Breast epithelium (tissue), 3 donors: ENCODE measurements at regions not wholly inside any gene's neighbourhood (a gene's known extent, or its start where the extent isn't known, plus 50 kb on each side); places are given as distances from the start of the nearest gene placed in this dataset.

Source experiments
- POLR2A ChIP-seq: fragments of 450-650 bp; IDR thresholded peaks from one replicate; pipeline ENCODE4 v1.6.1; 2016; ENCODE audit warnings: antibody characterized with exemption, mild to moderate bottlenecking, moderate library complexity
- POLR2AphosphoS5 ChIP-seq, 3 donors: sonication (generic); formaldehyde crosslinking; IDR thresholded peaks; one replicate each; pipeline ENCODE4 v1.6.1; 2017; ENCODE audit warnings: antibody characterized with exemption in 3 of 3
- TF ChIP-seq, protein P1 (sequence below), 3 donors: fragments of 450-650 bp; IDR thresholded peaks; one replicate each; pipeline ENCODE4 v1.5.1; 2016 to 2017; ENCODE audit warnings: antibody characterized with exemption in 3 of 3, mild to moderate bottlenecking in 3 of 3, moderate library complexity in 3 of 3

DNA sequence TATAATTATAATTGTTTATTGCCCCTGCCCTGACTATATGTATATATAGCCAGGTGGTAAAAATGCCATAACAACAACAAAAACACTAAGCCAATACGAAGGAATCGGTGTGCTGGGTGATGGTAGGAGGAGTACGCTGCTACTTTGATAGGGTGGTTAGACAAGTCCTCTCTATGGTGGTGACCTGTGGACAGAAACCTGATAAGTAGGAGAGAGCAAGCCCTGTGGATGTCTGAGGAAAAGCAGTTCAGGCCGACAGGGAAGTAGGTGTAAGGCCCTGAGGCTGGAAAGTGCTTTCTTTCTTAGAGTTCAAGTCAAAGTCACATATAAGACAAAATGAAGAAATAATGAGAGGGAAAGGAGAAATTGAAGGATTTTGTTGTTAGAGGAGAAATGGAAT, 823.8 kb upstream of the CELF2 start:
- TF ChIP-seq, protein P1, sequence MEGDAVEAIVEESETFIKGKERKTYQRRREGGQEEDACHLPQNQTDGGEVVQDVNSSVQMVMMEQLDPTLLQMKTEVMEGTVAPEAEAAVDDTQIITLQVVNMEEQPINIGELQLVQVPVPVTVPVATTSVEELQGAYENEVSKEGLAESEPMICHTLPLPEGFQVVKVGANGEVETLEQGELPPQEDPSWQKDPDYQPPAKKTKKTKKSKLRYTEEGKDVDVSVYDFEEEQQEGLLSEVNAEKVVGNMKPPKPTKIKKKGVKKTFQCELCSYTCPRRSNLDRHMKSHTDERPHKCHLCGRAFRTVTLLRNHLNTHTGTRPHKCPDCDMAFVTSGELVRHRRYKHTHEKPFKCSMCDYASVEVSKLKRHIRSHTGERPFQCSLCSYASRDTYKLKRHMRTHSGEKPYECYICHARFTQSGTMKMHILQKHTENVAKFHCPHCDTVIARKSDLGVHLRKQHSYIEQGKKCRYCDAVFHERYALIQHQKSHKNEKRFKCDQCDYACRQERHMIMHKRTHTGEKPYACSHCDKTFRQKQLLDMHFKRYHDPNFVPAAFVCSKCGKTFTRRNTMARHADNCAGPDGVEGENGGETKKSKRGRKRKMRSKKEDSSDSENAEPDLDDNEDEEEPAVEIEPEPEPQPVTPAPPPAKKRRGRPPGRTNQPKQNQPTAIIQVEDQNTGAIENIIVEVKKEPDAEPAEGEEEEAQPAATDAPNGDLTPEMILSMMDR (IDR thresholded peaks at IDR 0.05), result no peak
- TF ChIP-seq POLR2A (no peak), POLR2AphosphoS5 (IDR thresholded peaks at IDR 0.05) (no peak)
